GM13976 (cell line): ENCODE measurements at regions not wholly inside any gene's neighbourhood (a gene's known extent, or its start where the extent isn't known, plus 50 kb on each side); places are given as distances from the start of the nearest gene placed in this dataset.
"Not testable (repeated sequence)": the region's sequence is repeated elsewhere in the genome, so short reads cannot be mapped to it uniquely, and the experiment has no call there.

Experiments used
- DNase-seq: peaks from one replicate; pipeline ENCODE4 v3.0.0; 2012; ENCODE audit warnings: low spot score
- in situ Hi-C: fragments of 300-500 bp; cut with MboI; formaldehyde crosslinking; loops from one replicate; pipeline ENCODE4 v1.12.0; 2022; ENCODE audit warnings: low sequenced_read_pairs, mixed read lengths, inconsistent platforms; ENCODE audit not compliant: unreplicated experiment
- TF ChIP-seq, protein P1 (sequence below): IDR thresholded peaks from 2 replicates; pipeline ENCODE4 v1.5.1; 2012; ENCODE audit warnings: borderline replicate concordance, mild to moderate bottlenecking; ENCODE audit not compliant: insufficient read depth; ENCODE audit errors: extremely low read depth, missing control alignments, control extremely low read depth

DNA sequence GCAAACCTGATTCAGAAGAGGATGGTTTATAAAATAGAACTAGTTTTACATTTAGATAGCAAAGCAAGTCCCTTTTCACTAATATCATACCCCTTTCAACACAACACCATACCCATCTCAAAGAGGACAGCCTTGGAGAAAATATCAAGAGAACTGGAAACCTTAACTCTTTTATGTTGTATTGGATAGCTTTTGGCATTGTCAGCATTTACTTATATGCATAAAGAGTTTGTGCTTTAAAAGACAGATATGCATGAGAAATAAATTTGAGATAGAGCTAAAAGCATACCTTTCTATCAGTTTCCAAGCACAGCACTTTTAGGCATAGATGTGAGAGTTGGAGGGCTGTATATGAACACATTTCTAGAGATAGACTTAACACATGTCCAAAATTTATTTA, 799.3 kb upstream of the ACO1 start:
- in situ Hi-C loops: no loop called here
- TF ChIP-seq, protein P1, sequence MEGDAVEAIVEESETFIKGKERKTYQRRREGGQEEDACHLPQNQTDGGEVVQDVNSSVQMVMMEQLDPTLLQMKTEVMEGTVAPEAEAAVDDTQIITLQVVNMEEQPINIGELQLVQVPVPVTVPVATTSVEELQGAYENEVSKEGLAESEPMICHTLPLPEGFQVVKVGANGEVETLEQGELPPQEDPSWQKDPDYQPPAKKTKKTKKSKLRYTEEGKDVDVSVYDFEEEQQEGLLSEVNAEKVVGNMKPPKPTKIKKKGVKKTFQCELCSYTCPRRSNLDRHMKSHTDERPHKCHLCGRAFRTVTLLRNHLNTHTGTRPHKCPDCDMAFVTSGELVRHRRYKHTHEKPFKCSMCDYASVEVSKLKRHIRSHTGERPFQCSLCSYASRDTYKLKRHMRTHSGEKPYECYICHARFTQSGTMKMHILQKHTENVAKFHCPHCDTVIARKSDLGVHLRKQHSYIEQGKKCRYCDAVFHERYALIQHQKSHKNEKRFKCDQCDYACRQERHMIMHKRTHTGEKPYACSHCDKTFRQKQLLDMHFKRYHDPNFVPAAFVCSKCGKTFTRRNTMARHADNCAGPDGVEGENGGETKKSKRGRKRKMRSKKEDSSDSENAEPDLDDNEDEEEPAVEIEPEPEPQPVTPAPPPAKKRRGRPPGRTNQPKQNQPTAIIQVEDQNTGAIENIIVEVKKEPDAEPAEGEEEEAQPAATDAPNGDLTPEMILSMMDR: no peak
- DNase-seq: no peak

DNA sequence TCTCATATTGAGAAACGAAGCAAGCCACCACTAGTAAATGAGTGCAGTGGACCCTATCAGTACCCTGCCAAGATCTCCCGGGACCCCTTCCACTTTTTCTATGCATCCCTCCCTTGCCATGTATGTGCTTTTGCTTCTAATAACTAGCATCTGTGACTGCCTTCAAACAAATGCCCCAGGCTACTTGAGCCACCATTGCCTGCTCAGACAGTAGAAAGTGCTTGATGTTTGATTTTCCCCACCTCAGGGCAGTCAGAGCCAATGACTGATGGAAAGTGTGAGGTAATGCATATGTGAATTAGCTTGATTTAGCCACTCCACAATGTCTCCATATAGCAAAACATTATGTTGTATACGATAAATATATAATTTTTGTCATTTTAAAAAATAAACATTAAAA, 797.3 kb upstream of the ACO1 start:
- no peak for DNase-seq
- TF ChIP-seq, protein P1: no peak
- in situ Hi-C loops: no loop called here

DNA sequence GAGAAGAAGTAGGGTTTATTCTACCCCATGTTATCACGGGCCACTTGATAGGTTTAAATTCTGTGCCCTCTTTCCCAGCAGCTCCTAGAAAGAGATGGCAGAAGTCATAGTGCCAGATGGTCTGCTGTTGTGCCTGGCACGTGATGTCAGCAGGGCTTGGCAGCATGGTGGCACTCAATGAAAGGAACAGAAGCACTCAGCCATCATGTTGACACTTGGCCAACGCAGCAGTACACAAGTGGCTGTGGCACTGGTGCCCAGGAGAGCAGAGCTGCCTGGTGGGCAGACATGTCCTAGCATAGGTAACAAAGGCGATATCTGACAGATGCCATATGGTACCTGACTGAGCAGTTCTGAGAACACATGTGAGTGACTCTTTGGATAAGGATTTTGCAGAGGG, 796.4 kb upstream of the ACO1 start:
- no peak for DNase-seq
- in situ Hi-C loops: no loop called here
- TF ChIP-seq, protein P1: no peak

DNA sequence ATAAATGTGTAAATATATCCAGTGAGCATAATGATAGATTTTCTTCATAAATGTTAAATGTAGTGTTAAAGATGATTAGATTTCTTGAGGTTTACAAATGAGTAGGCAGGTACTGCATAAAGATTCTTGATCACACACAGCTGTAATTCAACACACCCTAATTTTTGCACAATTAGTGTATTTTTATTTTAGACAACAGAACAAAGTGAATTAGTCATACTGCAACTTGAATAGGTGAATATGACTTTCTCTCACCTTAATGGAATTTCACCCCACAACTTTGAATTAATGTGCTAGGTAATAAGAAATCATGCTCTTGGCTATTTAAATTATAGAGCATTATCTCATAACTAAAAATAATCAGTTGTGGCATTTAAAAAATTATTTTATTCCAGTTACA, 795.7 kb upstream of the ACO1 start:
- TF ChIP-seq, protein P1: no peak
- DNase-seq: no peak
- in situ Hi-C loops: no loop called here

DNA sequence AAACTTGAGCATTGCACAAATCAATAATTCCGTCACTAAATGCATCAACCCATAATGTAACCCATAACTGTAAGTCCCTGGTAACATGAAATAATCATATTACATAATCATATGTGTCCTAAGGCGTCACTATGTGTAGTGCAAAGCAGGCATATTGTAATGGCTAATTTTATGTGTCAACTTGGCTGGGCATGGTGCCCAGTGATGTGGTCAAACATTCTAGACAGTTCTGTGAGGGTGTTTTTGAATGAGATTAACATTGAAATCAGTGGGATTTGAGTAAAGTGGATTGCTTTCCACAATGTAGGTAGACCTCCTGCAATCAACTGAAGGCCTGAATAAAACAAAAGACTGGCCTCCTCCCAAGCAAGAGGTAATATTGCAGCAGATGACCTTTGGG, 794.4 kb upstream of the ACO1 start:
- TF ChIP-seq, protein P1: no peak
- no peak for DNase-seq
- in situ Hi-C loops: no loop called here

DNA sequence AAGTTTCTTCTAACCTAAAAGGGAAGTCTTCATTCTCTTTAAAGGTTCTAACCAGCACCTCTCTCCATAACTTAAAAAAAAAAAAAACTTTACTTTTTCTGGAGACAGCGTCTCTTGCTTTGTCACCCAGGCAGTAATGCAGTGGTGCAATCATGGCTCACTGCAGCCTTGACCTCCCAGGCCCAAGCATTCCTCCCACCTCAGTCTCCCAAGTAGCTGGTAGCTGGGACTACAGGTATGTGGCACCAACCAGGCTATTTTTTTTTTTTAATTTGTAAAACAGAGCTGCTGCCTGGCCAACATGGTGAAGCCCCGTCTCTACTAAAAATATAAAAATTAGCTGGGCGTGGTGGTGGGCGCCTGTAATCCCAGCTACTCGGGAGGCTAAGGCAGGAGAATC, 787.4 kb upstream of the ACO1 start:
- in situ Hi-C loops, DNase-seq: not testable (repeated sequence)

DNA sequence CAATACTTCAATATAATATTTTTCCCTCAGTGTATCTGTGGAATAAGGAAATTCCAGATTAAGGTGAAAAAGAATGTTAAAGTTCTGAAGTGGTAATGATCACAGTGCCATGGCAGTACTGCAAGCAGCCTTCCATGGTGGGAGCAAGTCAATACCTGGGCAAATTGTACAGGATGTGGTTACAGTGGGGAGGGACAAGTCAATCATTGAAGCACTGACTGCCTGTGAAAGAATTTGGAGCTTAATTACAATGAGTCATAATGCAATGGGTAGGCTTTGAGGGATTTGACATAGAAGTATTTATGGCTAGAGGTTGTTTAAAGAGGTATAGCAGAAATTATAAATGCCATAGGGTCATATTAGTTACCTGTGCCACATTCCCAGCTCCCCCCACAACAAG, 786.5 kb upstream of the ACO1 start:
- DNase-seq: no peak
- TF ChIP-seq, protein P1: no peak
- in situ Hi-C loops: no loop called here
